ENCODE measurements at regions not wholly inside any gene's neighbourhood (a gene's known extent, or its start where the extent isn't known, plus 50 kb on each side); places are given as distances from the start of the nearest gene placed in this dataset.

- TF ChIP-seq CTCF (IDR thresholded peaks at IDR 0.05 in 4 of 5, conservative IDR thresholded peaks at IDR 0.05 in 1 of 5) = no peak
- TF ChIP-seq POLR2A (IDR thresholded peaks at IDR 0.05) = no peak
Observed at GRCh38 chr7:1301882-1302251, 69.2 kb downstream of the UNCX start.

Measured in gastrocnemius medialis (tissue), 4 donors.